Panc1 (cell line): ENCODE measurements at regions not wholly inside any gene's neighbourhood (a gene's known extent, or its start where the extent isn't known, plus 50 kb on each side); places are given as distances from the start of the nearest gene placed in this dataset.

Source experiments
- CTCF ChIP-seq: fragments of 450-650 bp; IDR thresholded peaks from 2 replicates; pipeline ENCODE4 v1.5.1; 2017; ENCODE audit warnings: mild to moderate bottlenecking
- POLR2AphosphoS5 ChIP-seq: IDR thresholded peaks from 2 replicates; pipeline ENCODE4 v1.6.1; 2012; ENCODE audit warnings: mild to moderate bottlenecking, low read depth, low read length, moderate library complexity
- SIN3A ChIP-seq: IDR thresholded peaks from 2 replicates; pipeline ENCODE4 v1.6.1; 2012; ENCODE audit warnings: low read depth, mild to moderate bottlenecking, low read length, moderate library complexity, borderline replicate concordance; ENCODE audit not compliant: insufficient read depth
- TCF7L2 ChIP-seq: IDR thresholded peaks from 2 replicates; pipeline ENCODE4 v1.6.1; 2011; ENCODE audit warnings: mild to moderate bottlenecking, low read depth, low read length, inconsistent platforms
- TF ChIP-seq, protein P1 (sequence below), 2 experiments: IDR thresholded peaks; 2 replicates each; pipeline ENCODE4 v1.6.1; 2011 to 2012; ENCODE audit warnings: low read depth in 2 of 2, control low read depth in 1 of 2, low read length in 1 of 2, mild to moderate bottlenecking in 1 of 2, moderate library complexity in 1 of 2; ENCODE audit not compliant: insufficient read depth in 1 of 2

DNA sequence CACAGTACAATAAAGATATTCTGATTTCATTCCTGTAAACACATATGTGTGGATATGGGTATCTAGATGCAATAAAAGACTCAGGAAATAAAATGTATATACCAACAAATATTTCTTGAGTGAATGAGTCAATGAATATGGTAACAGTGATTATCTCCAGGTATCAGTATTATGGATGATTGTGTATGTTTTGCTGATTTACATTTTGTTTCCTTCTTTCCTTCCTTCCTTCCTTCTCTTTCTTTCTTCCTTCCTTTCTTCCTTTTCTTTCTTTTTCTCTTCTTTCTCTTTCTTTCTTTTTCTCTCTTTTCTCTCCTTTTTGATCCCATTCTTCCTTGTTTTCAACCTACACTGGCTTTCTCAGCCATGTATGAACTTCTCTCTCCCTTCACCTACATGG, 85.3 kb upstream of the DLX6 start:
- TF ChIP-seq CTCF (no peak), SIN3A (no peak), POLR2AphosphoS5 (no peak), TCF7L2 (no peak)
- TF ChIP-seq, protein P1, sequence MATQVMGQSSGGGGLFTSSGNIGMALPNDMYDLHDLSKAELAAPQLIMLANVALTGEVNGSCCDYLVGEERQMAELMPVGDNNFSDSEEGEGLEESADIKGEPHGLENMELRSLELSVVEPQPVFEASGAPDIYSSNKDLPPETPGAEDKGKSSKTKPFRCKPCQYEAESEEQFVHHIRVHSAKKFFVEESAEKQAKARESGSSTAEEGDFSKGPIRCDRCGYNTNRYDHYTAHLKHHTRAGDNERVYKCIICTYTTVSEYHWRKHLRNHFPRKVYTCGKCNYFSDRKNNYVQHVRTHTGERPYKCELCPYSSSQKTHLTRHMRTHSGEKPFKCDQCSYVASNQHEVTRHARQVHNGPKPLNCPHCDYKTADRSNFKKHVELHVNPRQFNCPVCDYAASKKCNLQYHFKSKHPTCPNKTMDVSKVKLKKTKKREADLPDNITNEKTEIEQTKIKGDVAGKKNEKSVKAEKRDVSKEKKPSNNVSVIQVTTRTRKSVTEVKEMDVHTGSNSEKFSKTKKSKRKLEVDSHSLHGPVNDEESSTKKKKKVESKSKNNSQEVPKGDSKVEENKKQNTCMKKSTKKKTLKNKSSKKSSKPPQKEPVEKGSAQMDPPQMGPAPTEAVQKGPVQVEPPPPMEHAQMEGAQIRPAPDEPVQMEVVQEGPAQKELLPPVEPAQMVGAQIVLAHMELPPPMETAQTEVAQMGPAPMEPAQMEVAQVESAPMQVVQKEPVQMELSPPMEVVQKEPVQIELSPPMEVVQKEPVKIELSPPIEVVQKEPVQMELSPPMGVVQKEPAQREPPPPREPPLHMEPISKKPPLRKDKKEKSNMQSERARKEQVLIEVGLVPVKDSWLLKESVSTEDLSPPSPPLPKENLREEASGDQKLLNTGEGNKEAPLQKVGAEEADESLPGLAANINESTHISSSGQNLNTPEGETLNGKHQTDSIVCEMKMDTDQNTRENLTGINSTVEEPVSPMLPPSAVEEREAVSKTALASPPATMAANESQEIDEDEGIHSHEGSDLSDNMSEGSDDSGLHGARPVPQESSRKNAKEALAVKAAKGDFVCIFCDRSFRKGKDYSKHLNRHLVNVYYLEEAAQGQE (IDR thresholded peaks at IDR 0.05; ENCODE audit: insufficient read depth in 1 of 2, low read depth in 2 of 2, low read length in 1 of 2): no peak
